ENCODE measurements at regions not wholly inside any gene's neighbourhood (a gene's known extent, or its start where the extent isn't known, plus 50 kb on each side); places are given as distances from the start of the nearest gene placed in this dataset.
"Not testable (repeated sequence)": the region's sequence is repeated elsewhere in the genome, so short reads cannot be mapped to it uniquely, and the experiment has no call there.

GRCh38 chr3:191648787-191649186 is 187.8 kb downstream of the PYDC2 start:
- no peak for TF ChIP-seq CTCF (IDR thresholded peaks at IDR 0.05)
- intact Hi-C loops (cut with micrococcal nuclease) = no loop called here
- ChIA-PET CTCF (no interaction called here), POLR2A (no interaction called here)
- Mint-ChIP-seq H3K27ac (no peak overlapping the region), H3K4me1 (no peaks in the 10 kb centered on the region), H3K36me3 (ENCODE audit: low read depth) (no peaks in the 10 kb centered on the region), H3K27me3 (no peaks in the 10 kb centered on the region), H3K9me3 (peaks cover 17% of the 10 kb centered on the region), H3K4me3 (no peak overlapping the region)
- DNase-seq (no peak), ATAC-seq (ENCODE audit: low read depth) (no peak)

- no peaks in the 10 kb centered on the region for H3K4me1 Mint-ChIP-seq
- peaks cover 16% of the 10 kb centered on the region for H3K9me3 Mint-ChIP-seq
- H3K27me3 Mint-ChIP-seq = no peaks in the 10 kb centered on the region
- CTCF ChIA-PET = no interaction called here
- H3K4me3 Mint-ChIP-seq = no peak overlapping the region
- no peak for ATAC-seq (ENCODE audit: low read depth)
- no peak overlapping the region for H3K27ac Mint-ChIP-seq
- intact Hi-C loops (cut with micrococcal nuclease) = no loop called here
- POLR2A ChIA-PET = no interaction called here
- no peak for DNase-seq
- no peak for TF ChIP-seq CTCF (IDR thresholded peaks at IDR 0.05)
- no peaks in the 10 kb centered on the region for H3K36me3 Mint-ChIP-seq (ENCODE audit: low read depth)
Measured at GRCh38 chr3:191649626-191650025, 188.7 kb downstream of the PYDC2 start.

- H3K27ac Mint-ChIP-seq; H3K36me3 Mint-ChIP-seq (ENCODE audit: low read depth); intact Hi-C loops (cut with micrococcal nuclease); H3K27me3 Mint-ChIP-seq; H3K4me3 Mint-ChIP-seq; H3K4me1 Mint-ChIP-seq; DNase-seq; POLR2A ChIA-PET; CTCF ChIA-PET; ATAC-seq (ENCODE audit: low read depth); H3K9me3 Mint-ChIP-seq: not testable (repeated sequence)
Measured at GRCh38 chr3:191658781-191659419, 197.9 kb downstream of the PYDC2 start.

- ATAC-seq (ENCODE audit: low read depth); intact Hi-C loops (cut with micrococcal nuclease); H3K27ac Mint-ChIP-seq; H3K4me1 Mint-ChIP-seq; H3K27me3 Mint-ChIP-seq; DNase-seq; H3K9me3 Mint-ChIP-seq; H3K4me3 Mint-ChIP-seq; POLR2A ChIA-PET; H3K36me3 Mint-ChIP-seq (ENCODE audit: low read depth); CTCF ChIA-PET: not testable (repeated sequence)
Measured at GRCh38 chr3:191662150-191662549, 201.2 kb downstream of the PYDC2 start.

- intact Hi-C loops (cut with micrococcal nuclease) = no loop called here
- TF ChIP-seq CTCF (IDR thresholded peaks at IDR 0.05) = no peak
- no peak for ATAC-seq (ENCODE audit: low read depth)
- Mint-ChIP-seq H3K27me3 (peaks cover 2% of the 10 kb centered on the region), H3K4me1 (no peaks in the 10 kb centered on the region), H3K36me3 (ENCODE audit: low read depth) (no peaks in the 10 kb centered on the region), H3K4me3 (no peak overlapping the region), H3K27ac (no peak overlapping the region), H3K9me3 (no peaks in the 10 kb centered on the region)
- ChIA-PET CTCF (no interaction called here), POLR2A (no interaction called here)
- DNase-seq = no peak
Measured at GRCh38 chr3:191680989-191681597, 220.1 kb downstream of the PYDC2 start.

- CTCF ChIA-PET = no interaction called here
- DNase-seq (no peak), ATAC-seq (ENCODE audit: low read depth) (no peak)
- Mint-ChIP-seq H3K4me3 (no peak overlapping the region), H3K36me3 (ENCODE audit: low read depth) (no peaks in the 10 kb centered on the region), H3K27me3 (peaks cover 2% of the 10 kb centered on the region), H3K4me1 (no peaks in the 10 kb centered on the region), H3K27ac (no peak overlapping the region), H3K9me3 (no peaks in the 10 kb centered on the region)
- intact Hi-C loops (cut with micrococcal nuclease) = no loop called here
- POLR2A ChIA-PET = interaction anchor here (0.5 kb wide), 1 partner anchor 456 kb away, joined by 3 read pairs; no protein-coding TSS in a partner anchor
- no peak for TF ChIP-seq CTCF (IDR thresholded peaks at IDR 0.05)
Measured at GRCh38 chr3:191682961-191683360, 222.0 kb downstream of the PYDC2 start.
